ENCODE measurements at regions not wholly inside any gene's neighbourhood (a gene's known extent, or its start where the extent isn't known, plus 50 kb on each side); places are given as distances from the start of the nearest gene placed in this dataset.

DNA sequence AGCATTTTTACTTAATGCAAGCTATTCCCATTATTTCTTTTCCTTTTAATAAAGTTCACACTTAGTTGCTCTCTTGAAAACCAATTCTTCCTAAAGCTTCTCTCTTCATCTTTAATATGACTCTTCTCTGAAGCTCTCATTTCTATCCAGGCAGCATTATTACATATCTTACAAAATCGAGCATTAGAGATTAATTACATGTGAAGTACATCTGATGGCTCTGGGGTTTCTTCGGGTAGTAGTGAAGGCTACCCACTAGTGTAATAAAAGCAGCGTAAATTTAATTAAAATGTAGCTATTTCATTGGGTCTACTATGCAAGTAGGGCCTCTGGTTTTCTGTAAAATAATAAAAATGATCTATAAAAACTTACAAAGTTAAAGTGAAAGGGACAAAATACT lies 513.6 kb upstream of the DPH6 start:
- no peak overlapping the region for H3K27ac ChIP-seq
- TF ChIP-seq, protein P1, sequence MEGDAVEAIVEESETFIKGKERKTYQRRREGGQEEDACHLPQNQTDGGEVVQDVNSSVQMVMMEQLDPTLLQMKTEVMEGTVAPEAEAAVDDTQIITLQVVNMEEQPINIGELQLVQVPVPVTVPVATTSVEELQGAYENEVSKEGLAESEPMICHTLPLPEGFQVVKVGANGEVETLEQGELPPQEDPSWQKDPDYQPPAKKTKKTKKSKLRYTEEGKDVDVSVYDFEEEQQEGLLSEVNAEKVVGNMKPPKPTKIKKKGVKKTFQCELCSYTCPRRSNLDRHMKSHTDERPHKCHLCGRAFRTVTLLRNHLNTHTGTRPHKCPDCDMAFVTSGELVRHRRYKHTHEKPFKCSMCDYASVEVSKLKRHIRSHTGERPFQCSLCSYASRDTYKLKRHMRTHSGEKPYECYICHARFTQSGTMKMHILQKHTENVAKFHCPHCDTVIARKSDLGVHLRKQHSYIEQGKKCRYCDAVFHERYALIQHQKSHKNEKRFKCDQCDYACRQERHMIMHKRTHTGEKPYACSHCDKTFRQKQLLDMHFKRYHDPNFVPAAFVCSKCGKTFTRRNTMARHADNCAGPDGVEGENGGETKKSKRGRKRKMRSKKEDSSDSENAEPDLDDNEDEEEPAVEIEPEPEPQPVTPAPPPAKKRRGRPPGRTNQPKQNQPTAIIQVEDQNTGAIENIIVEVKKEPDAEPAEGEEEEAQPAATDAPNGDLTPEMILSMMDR (IDR thresholded peaks at IDR 0.05), result no peak
- TF ChIP-seq ZFX (IDR thresholded peaks at IDR 0.05; ENCODE audit: borderline replicate concordance), result no peak

DNA sequence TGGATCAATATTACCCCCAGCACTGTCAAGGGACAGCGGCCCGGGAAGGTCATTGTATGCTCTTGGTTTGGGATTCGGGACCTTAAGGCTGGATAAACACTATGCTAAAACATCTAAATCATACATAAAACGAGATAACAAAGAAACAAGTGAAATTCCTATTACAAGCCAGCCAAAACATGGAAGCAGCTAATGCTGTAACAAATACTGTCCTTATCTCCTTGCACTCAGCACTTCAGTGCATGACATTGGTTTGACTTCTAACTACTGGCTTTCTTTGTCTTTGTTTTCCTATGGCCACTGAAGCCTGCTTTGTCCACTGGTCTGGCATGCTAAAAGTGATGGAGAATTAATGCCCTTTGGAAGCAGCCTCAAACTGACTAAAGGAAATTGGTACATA lies 516.4 kb upstream of the DPH6 start:
- TF ChIP-seq, protein P1 (IDR thresholded peaks at IDR 0.05), result no peak
- no peak for TF ChIP-seq ZFX (IDR thresholded peaks at IDR 0.05; ENCODE audit: borderline replicate concordance)
- no peak overlapping the region for H3K27ac ChIP-seq

DNA sequence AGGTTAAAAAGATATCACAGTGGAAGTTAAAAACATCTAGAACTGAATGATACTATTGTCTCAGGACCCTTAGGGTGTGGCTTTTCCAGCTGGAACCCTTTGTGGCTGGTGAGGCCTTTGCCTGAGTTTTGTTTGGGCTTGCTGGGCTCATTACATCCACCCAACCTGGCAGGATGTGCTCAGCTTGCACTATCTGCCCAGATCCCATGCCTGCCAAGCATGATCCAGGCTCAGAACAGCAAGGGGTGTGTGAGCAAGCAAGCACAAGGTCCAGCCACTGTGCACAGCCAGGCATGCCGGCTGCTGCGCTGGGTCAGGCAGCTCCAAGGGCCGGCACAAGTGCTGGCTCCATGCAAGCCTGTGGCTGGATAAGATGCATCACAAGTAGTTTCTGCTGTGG lies 512.7 kb upstream of the CDIN1 start:
- H3K27ac ChIP-seq, result no peak overlapping the region
- TF ChIP-seq, protein P1 (IDR thresholded peaks at IDR 0.05), result no peak

DNA sequence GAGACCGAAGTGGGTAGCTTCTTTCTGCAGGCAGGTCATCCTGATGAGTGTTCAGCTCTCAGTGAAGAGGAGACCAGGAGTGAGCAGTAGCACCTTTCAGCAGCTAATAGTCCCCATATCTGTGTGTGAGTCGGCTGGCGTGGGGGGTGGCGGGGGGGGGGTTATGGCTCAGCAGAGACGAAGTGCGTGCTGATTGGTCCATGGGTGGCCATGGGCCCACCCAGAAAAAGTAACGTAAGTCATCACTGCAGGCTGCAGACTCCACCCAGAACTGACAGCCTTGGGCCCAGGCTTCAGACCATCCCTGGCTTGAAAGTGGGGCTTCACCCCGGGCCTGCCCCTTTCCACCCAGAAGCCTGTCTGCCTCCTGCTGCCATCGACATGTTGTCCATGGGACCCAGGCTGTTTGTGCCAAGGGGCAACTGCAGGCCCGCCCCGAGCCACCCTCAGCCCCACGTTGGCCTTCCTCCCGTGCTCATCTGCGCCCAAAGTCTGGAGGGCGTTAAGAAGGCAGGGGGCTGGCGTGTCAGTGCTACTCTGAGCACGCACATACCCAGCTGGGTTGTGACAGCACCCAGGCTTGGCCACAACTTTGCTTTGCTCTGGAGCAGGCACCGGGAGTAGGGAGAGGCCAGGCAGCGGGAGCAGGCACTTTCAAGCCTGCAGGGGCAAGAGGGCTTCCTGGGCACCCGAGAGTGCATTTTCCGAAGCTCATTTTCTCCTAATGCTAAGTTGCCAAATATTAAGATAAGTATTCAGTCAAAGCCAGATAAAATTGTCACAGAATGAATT lies 511.7 kb upstream of the CDIN1 start:
- H3K27ac ChIP-seq, result no peak overlapping the region
- no peak for TF ChIP-seq ZFX (IDR thresholded peaks at IDR 0.05; ENCODE audit: borderline replicate concordance)
- TF ChIP-seq, protein P1 (IDR thresholded peaks at IDR 0.05), result no peak

DNA sequence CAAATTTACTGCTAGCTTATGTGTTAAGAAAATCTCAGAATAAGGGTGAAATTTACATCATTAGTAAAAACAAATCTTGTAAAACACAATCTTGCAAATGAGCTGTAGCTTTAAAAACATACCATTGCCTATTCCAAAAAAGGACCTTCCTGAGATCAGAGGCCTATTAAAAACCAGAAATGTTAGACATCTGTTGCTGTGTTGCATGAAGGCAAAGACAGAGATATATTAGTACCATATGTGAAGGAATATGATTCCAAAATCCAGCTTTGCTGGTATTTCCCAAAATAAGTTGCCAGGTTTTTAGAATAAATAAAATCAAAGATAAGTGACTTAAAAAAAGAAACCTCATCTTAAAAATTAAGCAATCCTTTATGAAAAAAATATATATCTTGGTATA lies 504.1 kb upstream of the CDIN1 start:
- TF ChIP-seq, protein P1 (IDR thresholded peaks at IDR 0.05), result no peak
- no peak for TF ChIP-seq ZFX (IDR thresholded peaks at IDR 0.05; ENCODE audit: borderline replicate concordance)

DNA sequence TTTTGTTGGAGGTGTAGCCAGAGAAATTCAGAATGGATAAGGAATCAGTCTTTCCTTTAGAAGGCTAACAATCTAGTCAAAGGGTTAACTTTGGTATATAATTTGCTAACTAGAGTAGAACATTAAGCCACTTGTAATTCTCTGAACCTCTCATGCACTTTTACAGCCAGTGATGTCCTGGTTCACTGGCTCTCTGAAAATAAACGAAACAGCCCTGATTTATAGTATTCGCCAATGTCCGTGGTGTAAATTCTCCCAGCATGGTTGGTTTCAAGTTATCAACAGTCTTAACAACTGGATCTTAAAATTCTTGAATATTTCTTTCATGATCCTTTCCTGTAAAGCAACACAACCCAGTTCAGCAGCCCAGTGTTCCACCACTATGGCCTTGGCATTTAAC lies 500.4 kb upstream of the CDIN1 start:
- no peak overlapping the region for H3K27ac ChIP-seq
- no peak for TF ChIP-seq ZFX (IDR thresholded peaks at IDR 0.05; ENCODE audit: borderline replicate concordance)
- TF ChIP-seq, protein P1 (IDR thresholded peaks at IDR 0.05), result no peak

More for the DNA sequence above, 504.1 kb upstream of the CDIN1 start:
- no peak overlapping the region for H3K27ac ChIP-seq

DNA sequence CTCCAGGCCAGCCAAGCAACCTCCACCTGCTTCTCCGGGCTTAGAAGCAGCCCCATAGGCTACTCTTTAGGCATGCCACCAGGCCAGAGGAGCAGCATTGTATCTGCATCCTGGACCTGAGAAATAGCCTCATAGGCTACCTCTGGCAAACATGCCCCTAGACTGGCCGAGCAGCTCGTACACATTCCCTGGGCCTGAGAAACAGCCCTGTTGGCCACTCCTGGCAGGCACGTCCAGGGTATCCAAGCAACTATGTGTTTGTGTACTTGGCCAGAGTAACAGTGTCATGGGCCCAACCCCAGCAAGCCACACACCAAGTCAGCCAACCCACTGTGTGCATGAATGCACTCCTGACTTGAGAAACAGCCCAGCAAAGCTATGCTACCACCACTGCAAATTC lies 498.7 kb upstream of the CDIN1 start:
- H3K27ac ChIP-seq, result no peak overlapping the region
- TF ChIP-seq, protein P1 (IDR thresholded peaks at IDR 0.05), result no peak
- TF ChIP-seq ZFX (IDR thresholded peaks at IDR 0.05; ENCODE audit: borderline replicate concordance), result no peak

All from 22Rv1 (cell line).